Omental fat pad (tissue), 3 donors: ENCODE measurements at regions not wholly inside any gene's neighbourhood (a gene's known extent, or its start where the extent isn't known, plus 50 kb on each side); places are given as distances from the start of the nearest gene placed in this dataset.
"Not testable (repeated sequence)": the region's sequence is repeated elsewhere in the genome, so short reads cannot be mapped to it uniquely, and the experiment has no call there.

ENCODE experiments used
- ATAC-seq: fragments of 150-250 bp; one replicate; pipeline ENCODE4 v1.9.1; 2016; ENCODE audit warnings: mild to moderate bottlenecking, moderate library complexity; ENCODE audit not compliant: low FRiP score
- DNase-seq: peaks from one replicate; pipeline ENCODE4 v3.0.0-alpha.2; 2019; ENCODE audit warnings: low spot score
- CTCF ChIP-seq, 3 donors: fragments of 450-650 bp; IDR thresholded peaks; one replicate each; pipeline ENCODE4 v1.5.1; 2016 to 2017; ENCODE audit warnings: antibody characterized with exemption in 3 of 3, mild to moderate bottlenecking in 3 of 3, moderate library complexity in 2 of 3

- DNase-seq (no peak), ATAC-seq (no peak)
- TF ChIP-seq CTCF (IDR thresholded peaks at IDR 0.05), result no peak
These were observed 610.6 kb upstream of the PRR20A start for GRCh38 chr13:56530096-56530495.

- DNase-seq, ATAC-seq: not testable (repeated sequence)
These were observed 592.8 kb upstream of the PRR20A start for GRCh38 chr13:56547921-56548320.

- DNase-seq (no peak), ATAC-seq (no peak)
- TF ChIP-seq CTCF (IDR thresholded peaks at IDR 0.05), result no peak
These were observed 581.9 kb upstream of the PRR20A start for GRCh38 chr13:56558698-56559320.

- ATAC-seq (no peak), DNase-seq (no peak)
- no peak for TF ChIP-seq CTCF (IDR thresholded peaks at IDR 0.05)
These were observed 579.4 kb upstream of the PRR20A start for GRCh38 chr13:56561327-56561726.

- ATAC-seq (no peak), DNase-seq (no peak)
- TF ChIP-seq CTCF (IDR thresholded peaks at IDR 0.05), result no peak
These were observed 577.1 kb upstream of the PRR20A start for GRCh38 chr13:56563663-56564062.

- ATAC-seq, result no peak
- DNase-seq, result no peak
- TF ChIP-seq CTCF (IDR thresholded peaks at IDR 0.05), result no peak
These were observed 553.7 kb upstream of the PRR20A start for GRCh38 chr13:56586976-56587375.

- DNase-seq (no peak), ATAC-seq (no peak)
- no peak for TF ChIP-seq CTCF (IDR thresholded peaks at IDR 0.05)
These were observed 525.1 kb upstream of the PRR20A start for GRCh38 chr13:56615572-56615971.

GRCh38 chr13:56622840-56623239, 517.9 kb upstream of the PRR20A start:
- ATAC-seq (no peak), DNase-seq (no peak)
- no peak for TF ChIP-seq CTCF (IDR thresholded peaks at IDR 0.05)

- not testable (repeated sequence) for ATAC-seq, DNase-seq
These were observed 511.8 kb upstream of the PRR20A start for GRCh38 chr13:56628886-56629285.

- not testable (repeated sequence) for ATAC-seq
These were observed 509.7 kb upstream of the PRR20A start for GRCh38 chr13:56631060-56631459.

More at GRCh38 chr13:56631060-56631459, 509.7 kb upstream of the PRR20A start:
- DNase-seq, result not testable (repeated sequence)
